Peyer's patch (tissue), 4 donors: ENCODE measurements at regions not wholly inside any gene's neighbourhood (a gene's known extent, or its start where the extent isn't known, plus 50 kb on each side); places are given as distances from the start of the nearest gene placed in this dataset.

ENCODE experiments used
- POLR2A ChIP-seq, 2 donors: fragments of 450-650 bp; IDR thresholded peaks; one replicate each; pipeline ENCODE4 v1.5.1; 2017; ENCODE audit warnings: antibody characterized with exemption in 2 of 2, mild to moderate bottlenecking in 2 of 2, moderate library complexity in 2 of 2
- TF ChIP-seq, protein P1 (sequence below), 6 experiments: fragments of 450-650 bp in 4 of 6; fragments of 200-600 bp in 2 of 6; sonication (generic) in 1 of 6; IDR thresholded peaks; one replicate each; pipeline ENCODE4 v1.5.1; 2017 to 2019; ENCODE audit warnings: antibody characterized with exemption in 6 of 6, mild to moderate bottlenecking in 3 of 6, moderate library complexity in 1 of 6

DNA sequence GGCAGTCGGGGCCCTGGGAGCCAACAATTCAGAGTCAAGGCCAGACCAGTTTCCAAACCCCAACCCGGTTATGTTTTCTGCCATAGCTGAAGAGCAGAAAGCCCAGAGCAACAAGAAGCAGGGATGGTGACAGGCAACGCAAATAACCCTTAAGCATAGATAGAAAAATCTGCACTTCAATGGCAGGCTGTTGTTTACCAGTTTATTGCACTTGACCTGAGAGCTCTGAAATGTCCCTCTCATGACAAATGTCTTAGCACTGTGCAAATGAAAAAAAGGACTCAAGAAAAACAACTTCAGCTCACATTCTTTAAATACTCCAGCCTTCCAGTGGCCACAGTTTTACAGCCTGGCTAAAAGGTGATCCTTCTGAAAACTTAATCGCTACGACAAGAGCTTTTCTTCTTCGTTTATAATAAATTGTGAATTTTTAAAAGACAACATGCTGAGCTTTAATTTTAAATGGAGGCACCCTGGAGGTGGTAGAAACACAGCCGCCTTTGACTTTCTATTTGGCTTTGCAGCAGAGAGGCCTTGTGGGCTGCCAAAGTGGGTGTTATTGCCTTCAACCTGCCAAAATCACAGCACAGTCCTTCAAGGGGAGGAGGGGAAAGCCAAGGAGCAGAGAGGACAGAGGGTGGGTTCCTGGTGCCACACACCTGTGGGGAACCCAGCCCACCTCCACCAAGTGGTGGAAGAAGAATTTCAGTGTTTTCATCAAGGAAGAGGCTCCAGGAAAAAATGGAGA lies 289.5 kb upstream of the CDYL start:
- TF ChIP-seq, protein P1, sequence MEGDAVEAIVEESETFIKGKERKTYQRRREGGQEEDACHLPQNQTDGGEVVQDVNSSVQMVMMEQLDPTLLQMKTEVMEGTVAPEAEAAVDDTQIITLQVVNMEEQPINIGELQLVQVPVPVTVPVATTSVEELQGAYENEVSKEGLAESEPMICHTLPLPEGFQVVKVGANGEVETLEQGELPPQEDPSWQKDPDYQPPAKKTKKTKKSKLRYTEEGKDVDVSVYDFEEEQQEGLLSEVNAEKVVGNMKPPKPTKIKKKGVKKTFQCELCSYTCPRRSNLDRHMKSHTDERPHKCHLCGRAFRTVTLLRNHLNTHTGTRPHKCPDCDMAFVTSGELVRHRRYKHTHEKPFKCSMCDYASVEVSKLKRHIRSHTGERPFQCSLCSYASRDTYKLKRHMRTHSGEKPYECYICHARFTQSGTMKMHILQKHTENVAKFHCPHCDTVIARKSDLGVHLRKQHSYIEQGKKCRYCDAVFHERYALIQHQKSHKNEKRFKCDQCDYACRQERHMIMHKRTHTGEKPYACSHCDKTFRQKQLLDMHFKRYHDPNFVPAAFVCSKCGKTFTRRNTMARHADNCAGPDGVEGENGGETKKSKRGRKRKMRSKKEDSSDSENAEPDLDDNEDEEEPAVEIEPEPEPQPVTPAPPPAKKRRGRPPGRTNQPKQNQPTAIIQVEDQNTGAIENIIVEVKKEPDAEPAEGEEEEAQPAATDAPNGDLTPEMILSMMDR (IDR thresholded peaks at IDR 0.05): no peak
- no peak for TF ChIP-seq POLR2A (IDR thresholded peaks at IDR 0.05)
